Stimulated activated CD8-positive, alpha-beta memory T cell treated with anti-CD3 and anti-CD28 coated beads, Interleukin-2, amount 100 ng/mL, for 1 hour (primary cell): ENCODE measurements at regions not wholly inside any gene's neighbourhood (a gene's known extent, or its start where the extent isn't known, plus 50 kb on each side); places are given as distances from the start of the nearest gene placed in this dataset.
"Not testable (repeated sequence)": the region's sequence is repeated elsewhere in the genome, so short reads cannot be mapped to it uniquely, and the experiment has no call there.

Experiments used
- DNase-seq, 2 donors: peaks; one replicate each; pipeline ENCODE4 v3.0.0-alpha.2; 2020; ENCODE audit warnings: low read depth in 2 of 2

DNA sequence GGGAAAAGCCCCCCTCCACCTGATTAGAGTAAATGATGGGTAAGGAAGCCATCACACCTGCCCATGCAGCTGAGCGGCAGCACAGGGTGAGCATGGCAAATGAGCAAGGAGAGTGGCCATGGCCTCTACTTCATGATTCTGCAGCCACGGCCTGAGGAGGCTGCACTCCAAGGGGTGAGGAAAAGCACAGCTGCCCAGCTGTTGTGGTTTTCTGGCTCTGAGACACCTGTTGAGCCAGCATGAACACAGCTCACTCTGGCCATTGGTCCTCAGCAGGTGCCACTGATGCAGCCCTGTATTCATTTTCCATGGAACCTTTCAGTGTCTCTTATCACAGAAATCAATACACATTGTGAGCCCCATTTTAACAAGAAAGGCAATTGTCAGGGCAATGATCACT lies 707.2 kb downstream of the AACS start:
- no peak for DNase-seq

DNA sequence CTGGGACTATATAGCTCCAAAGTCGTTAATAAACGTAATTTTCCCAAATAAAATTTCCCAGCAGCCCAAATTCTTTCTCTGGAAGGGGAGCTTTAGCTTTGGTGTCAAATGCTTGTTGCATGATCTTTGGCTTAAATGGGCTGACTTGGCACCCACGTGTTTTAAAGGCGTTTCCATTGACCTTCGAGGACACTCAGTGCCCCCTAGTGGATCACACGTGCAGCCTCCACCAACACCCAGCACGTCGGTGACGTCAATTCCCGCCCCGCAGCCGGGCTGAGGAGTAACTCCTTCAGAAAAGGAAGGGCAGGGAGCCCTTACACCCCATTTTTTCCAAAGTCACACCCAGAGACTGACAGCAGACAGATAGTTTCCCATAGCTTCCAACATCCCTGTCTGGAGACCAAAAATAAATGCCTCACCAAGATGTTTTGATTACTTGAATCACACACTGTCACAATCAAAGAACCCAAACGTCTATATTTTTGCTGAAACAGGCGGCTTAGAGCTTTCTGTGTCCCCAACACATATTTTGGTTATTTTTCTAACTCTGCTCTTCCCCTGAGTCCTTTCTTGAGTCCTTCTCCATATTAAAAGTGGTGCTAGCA lies 707.9 kb downstream of the AACS start:
- DNase-seq, result no peak

DNA sequence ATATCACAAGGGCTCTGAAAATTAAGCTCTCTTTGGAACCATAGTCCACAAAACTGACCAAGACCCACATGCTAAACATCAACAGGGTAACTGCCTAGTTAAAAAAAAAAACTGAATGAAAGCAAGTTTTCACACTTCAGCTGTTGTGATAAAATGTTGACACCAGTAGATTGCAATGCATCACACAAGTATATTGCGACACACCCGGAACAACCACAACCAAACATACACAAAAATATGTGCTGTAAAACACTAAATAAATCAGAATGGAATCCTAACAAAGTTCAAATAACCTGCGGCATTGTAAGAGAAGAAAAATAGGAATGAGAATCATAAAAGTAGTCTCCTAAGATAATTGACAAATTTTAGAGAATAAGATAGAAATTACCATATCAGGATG lies 710.3 kb downstream of the AACS start:
- no peak for DNase-seq

DNA sequence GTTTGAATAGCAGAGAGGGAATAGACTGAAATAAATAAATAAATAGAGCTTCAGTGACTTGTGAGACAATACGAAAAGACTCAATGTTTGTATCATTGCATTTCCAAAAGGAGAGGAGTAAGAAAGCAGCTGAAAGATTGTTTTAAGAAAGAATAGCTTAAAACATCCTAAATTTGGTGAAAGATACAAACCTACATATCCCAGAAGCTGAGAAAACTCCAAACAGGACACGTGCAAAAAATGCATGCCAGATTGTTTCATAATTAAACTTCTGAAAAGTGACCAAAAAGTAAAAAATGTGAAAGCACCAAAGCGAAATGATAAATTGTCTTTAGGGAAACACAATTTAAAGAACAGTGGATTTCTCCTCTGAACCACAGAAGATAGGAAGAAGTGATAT lies 711.0 kb downstream of the AACS start:
- DNase-seq, result no peak

DNA sequence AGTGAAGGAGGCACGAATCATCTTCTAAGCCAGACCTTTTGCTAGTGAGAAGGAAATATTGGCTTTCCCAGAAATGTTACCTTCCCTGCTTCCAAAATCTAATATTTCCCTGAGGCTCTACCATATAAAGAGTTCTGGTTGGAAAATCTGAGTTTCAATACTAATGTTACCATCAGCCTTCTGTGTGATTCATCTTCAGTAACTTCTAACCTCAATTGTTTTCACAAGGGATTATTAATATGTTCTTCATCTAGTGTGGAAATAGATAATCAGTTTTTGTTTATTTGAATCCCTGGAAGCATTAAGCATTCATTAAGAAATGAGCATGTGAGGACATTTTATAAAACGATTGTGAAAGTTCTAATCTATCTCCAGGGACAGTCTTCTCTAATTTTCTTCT lies 720.9 kb downstream of the AACS start:
- no peak for DNase-seq

DNA sequence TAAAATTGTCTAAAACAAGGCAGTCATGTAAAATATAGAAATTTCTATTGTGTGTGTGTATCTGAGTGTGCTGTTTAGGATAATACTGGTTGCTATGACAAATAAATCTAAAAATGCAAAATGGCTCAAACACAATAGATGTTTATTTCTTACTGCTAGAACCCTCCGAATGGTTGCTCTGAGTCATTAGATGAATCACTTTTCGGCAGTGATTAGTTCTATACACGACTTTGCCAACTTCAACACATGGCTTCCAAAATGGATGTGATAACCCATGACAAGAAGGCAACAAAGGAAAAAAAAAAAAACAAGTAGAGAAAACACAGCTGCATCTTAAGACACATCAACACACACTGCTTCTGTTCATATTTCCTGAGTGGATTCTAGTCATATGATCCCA lies 729.2 kb downstream of the AACS start:
- no peak for DNase-seq

DNA sequence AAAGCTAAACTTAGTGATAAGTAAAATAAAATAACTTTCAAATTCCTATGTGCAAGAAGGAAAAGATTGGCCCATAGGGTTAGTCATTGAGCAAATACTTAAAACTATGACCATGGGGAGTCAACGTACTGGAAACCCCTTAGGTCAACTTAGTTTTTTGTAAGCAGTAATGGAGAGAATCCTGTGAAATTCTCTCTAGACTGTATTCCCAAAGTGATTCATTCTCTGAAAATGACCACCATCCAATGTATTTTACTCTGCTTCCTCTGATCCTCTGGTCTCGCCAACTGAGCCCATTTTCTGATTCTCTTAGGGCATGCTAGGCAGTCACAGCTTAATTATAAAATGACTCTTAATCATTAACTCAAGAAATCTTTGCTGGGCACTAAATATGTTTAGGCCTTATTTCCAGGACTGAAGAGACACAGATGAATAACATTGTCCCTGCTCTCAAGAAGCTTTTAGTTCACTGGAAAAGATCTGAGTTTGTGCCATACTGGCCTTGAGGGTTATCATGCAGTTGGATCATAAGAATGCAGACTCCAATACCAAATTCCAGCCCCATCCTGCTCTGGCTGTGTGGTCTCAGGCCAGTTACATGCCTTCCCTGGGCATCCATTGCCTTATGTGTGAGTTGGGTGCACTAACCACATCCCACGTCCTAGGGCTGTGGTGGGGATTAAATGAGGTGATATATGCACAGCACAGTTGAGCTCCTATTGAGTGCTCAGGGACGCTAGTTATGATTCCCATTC lies 732.4 kb downstream of the AACS start:
- DNase-seq, result no peak

DNA sequence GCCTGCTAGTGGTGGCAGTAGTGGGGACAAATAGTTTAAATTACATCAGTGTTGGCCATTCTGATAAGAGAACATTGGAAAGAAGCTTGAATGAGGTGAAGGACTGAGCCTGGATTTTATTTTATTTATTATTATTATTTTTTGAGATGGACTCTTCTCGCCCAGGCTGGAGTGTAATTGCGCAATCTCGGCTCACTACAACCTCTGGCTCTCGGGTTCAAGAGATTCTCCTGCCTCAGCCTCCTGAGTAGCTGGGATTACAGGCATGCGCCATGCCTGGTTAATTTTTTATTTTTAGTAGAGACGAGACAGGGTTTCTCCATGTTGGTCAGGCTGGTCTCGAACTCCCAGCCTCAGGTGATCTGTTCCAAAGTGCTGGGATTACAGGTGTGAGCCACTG lies 739.4 kb downstream of the AACS start:
- no peak for DNase-seq

DNA sequence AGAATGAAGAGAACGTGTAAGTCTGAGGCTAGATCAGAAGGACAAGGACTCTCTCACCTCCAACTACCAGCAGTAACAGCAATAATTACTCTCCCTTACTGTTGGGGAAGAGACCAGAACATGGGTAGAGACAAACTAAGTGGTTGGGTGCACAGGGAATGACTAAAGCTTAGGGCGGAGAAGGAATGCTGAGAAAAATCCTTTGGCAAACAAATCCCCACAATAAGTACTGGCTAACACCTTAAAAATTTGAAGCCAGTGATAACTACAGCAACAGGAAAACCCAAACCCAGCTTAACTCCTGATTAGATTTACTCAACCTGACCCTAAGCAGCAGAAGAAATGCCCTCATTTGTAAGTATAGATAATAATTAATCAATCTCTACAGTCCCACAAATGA lies 759.0 kb downstream of the AACS start:
- no peak for DNase-seq

DNA sequence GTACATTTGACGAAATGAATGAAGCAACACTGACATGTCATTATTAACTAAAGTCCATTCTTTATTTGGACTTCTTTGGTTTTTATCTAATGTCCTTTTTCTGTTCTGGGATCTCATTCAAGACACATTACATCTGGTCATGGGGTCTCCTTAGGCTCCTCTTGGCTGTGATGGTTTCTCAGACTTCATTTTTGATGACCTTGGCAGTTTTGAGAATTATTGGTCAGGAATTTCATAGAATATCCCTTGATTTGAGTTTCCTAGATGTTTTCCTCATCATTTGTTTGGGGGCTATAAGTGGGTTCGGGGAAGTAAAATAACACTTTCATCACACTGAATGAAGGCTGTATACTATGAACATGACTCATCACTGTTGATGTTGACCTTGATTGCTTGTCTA lies 770.6 kb downstream of the AACS start:
- no peak for DNase-seq

DNA sequence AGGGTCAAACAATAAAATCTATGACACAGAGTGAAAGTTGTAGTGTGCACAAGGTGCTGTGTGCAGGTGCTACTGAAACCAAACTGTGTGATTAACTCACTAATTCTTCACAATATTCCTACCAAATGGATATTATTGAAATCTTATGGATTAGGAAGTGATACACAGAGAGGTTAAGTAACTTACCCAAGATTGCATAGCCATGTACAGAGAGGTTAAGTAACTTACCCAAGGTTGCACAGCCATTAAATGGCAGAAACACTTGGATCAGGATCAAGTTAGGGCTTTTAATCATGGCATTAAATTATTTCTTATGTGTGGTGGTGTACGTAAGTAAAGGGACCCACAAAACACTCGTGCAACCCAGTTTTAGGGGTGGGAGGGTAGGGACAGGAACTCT lies 771.4 kb downstream of the AACS start:
- DNase-seq, result no peak

DNA sequence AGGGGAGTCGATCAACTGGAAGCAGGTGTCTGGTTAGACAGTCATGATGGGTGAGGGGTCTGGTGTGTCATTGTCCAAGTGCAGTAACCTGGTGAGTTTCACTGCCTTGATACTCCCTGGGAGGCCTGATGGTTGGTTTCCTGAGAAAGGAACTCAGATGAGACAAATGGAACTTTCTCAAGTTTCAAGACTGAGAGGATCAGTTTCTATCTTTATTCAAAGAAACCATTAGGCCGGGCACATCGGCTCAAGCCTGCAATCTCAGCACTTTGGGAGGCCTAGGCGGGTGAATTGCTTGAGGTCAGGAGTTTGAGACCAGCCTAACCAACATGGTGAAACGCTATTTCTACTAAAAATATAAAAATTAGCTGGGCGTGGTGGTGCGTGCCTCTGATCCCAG lies 776.1 kb downstream of the AACS start:
- DNase-seq, result no peak

DNA sequence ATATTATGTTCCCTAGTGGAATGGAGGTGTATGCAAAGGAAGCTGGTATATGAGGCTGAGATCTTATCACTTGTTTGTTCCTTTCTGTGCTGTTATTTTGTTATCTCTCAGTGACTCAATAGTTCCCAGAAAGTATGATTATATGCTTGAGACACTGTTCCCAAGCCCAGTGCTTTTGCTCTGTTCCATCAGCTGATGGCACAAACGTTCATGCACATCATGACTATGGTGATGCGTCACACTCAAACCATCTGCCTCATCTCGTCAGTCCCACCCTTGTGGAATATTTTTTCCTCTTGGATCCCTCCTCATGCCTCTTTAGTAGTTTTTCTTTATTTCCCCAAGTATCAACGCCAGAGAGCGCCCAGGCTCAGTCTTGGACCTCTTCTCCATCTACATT lies 786.9 kb downstream of the AACS start:
- no peak for DNase-seq

DNA sequence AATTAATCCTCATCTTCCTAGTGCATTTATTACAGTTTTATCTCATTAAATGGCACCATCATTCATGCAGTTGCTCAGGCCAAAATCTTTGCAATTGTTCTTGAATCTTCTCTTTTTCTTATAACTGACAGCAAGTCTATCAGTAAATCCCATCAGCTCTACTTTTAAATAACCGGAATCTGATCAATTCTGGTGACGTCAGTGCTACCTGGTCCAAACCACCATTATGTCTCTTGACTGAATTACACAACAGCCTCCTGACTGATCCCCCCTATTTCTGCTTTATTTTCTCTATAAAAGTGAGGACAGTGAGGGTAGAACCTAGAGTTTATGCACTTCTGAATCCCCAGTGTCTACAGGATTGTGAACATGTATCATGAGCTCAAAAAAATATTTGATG lies 787.4 kb downstream of the AACS start:
- no peak for DNase-seq

DNA sequence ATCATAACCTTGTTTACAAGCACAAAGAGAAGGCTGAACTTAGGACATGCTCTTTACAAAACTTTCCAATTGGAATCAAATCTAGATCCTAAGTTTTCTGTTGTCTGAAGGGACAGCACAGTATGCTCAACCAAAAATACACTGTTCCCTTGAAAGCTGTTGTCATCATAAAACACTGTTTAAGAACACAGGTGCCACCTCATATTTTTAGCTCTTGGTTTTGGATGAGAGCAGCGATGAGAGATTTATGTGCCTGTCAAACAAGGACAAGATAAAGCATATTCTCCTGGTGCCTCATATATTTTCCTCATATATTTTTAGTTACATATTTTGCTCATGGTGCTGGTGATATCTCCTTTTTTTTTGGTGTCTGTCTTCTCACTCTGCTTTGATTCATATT lies 788.4 kb downstream of the AACS start:
- no peak for DNase-seq

DNA sequence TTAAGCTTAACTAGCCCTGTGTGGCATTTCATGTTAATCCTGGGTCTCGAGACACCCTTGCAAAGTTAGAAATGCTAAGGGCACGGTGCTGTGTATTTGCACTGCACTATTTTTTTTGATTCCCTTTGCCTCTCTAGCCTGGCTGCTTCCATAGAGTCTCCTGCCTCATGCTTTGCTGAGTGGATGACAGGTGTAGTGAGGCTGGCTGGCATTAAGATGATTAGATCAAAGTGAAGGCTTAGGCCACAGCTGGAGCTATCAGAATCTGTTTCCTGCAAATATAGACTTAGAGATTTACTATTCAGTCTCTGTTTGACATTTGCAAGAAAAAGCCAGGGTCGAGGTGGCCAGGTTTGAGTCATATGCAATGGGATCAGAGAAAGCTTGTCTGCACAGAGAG lies 791.1 kb downstream of the AACS start:
- no peak for DNase-seq

DNA sequence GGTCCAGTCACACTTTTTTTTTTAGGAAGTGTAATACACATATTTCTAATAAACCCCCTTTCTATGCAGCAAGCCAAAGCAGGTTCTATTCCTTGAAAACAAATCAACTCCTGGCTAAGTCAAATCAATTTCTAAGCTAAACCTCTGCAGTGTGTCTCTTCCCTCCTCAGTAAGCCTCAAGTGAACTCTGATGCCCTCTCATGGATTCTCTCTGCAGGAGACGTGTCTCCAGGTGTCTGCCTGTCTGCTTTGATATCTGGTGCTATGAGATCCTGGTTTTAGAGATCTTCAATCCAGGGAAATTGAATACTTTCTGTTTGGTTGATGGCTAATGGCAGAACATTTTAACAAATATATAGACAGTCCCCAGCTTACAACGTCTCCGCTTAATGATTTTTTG lies 791.7 kb downstream of the AACS start:
- no peak for DNase-seq

DNA sequence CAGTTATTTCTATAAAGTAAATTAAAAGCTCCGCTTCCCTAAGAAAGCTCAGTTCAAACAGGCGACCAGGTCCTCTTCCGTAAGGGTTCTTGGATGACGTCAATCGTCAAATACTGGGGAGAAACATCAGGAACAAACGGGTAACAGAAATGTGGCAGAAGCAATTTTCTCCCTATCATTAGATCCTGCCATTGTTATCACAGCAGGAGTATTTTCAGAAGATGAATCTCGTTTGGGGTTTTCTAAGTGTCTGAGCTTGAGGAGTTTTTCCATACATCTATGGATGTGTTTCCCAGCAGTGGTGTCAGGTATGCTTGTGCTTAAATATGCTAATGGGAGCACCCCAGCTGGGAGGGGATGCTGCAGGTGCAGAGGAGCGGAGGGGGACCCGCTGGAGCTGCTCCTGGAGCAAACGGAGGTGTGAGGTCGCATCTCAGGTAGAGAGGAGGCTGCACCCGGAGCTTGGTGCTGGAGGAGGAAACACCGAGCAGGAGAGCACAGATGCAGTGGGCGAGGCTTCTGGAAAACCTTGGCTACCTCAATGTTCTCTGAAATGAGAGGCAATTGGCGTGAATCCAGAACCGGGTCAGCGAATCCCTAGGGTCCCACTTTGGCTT lies 795.5 kb downstream of the AACS start:
- DNase-seq, result no peak

DNA sequence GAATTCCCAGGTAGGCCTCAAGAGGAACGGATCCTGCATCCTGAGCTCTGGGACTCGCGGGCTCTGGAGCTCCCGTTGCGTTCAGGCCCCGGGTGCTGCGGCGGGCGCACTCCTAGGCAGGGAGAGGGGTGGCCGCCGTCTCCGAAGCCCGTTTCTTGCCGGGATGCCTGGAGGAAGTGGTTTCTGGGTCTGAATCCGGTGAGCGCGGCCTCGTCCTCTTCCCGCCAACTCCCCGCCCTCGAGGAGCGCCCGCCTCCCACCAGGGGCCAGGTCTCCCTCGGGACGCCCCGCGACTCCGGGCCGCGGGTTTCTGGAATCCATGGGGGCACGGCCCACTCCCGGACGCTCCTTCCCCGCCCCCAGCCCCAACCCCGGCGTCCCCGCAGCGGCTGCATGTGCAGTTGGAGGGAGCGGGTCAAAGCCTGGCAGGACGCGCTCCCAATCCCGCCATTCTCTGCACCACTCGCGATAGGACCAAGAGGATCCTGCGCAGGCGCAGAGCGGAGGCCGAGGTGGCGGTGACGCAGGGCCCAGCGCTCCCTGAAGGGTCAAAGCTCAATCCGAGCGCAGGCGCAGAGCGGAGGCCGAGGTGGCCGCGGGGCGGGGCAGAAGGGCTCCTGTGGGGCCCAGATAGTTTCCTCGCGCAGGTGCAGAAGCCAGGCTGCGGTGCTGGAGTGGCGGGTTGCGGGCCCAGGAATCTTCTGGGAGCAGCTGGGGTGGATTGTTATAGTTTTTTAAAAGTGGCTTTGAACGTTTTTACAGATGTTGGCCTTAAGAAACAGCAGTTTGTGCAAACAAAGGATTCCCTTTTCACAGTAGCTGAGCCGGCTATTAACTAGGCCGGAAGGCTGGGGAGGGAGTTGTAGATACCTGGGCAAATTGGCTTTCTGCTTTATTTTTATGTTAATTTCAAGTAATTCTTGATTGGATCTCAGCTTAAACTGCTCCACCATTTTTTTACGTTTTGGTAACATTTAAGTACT lies 796.4 kb downstream of the AACS start:
- DNase-seq, result no peak

DNA sequence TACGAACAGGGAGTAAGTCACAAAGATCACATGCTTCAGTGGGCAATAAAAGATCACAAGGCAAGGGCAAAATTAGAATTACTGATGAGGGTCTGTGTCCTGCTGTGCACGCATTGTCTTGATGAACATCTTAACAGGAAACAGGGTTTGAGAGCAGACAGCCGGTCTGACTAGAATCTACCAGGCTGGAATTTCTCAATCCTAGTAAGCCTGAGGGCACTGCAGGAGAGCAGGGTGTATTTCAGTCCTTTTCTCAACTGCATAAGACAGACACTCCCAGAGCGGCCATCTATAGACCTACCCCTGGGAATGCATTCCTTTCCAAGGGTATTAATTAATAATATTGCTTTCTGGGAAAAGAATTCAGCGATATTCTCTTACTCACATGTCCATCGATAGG lies 800.0 kb downstream of the AACS start:
- DNase-seq, result not testable (repeated sequence)

DNA sequence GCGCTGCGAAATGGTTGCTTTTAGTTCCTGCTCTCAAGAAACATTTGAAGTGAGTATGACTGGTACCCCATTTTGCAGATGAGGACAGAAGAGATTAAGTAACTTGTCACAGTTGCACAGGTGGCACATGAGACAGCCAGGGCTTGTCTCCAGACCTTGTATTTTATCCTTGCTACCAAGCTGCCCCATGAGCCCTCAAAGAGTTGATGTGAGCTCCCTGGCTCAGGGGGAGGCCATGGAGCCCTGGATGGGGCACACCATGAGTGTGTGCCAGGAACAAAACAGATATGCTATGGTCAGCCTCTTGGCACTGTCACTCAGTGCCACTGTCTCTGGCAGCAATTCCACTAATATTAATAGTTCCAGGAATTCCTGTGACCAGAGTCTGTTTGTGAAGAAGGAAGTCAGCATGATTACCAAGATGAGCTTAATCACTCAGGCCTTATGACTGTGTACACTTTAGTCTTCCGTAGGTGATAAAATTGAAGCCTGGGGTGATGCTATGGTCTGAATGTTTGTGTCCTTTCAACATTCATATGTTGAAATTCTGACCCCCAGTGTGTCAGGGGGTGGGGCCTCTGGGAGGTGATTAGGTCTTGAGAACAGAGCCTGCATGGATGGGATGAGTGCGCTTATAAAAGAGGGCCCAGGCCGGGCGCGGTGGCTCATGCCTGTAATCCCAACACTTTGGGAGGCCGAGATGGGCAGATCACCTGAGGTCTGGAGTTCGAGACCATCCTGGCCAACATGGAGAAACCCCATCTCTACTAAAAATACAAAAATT lies 806.8 kb downstream of the AACS start:
- DNase-seq, result no peak
